Endothelial cell of umbilical vein (primary cell): ENCODE measurements at regions not wholly inside any gene's neighbourhood (a gene's known extent, or its start where the extent isn't known, plus 50 kb on each side); places are given as distances from the start of the nearest gene placed in this dataset.

ENCODE experiments used
- BruUV-seq: library from RNA; stranded (reverse); fragments of 400-500 nt; replicated peaks from 2 replicates; lab custom pipeline; 2021; lab: Mats Ljungman, UMichigan
- CTCF ChIA-PET: fragments of 300-600, 350-600 bp; sonication (Branson Sonifier 250); formaldehyde crosslinking; loops from one replicate; lab custom pipeline; 2021; ENCODE audit warnings: antibody characterized with exemption, inconsistent platforms; lab: Charles Lee
- POLR2A ChIA-PET: fragments of 300-600, 350-600 bp; sonication (Branson Sonifier 250); formaldehyde crosslinking; loops from one replicate; lab custom pipeline; 2021; ENCODE audit warnings: antibody characterized with exemption, inconsistent platforms; lab: Charles Lee
- DNase-seq: peaks from one replicate; pipeline ENCODE4 v3.0.0-alpha.2; 2011; ENCODE audit warnings: low read depth, low spot score
- FAIRE-seq: peaks from 2 replicates; lab custom pipeline; 2011; peaks lifted over from hg19 to GRCh38; lab: Jason Lieb, UNC
- H2AFZ ChIP-seq: 2 replicates; pipeline ENCODE4 v1.6.0; 2012; ENCODE audit warnings: low read depth, low read length, control low read depth, inconsistent platforms
- H3K27ac ChIP-seq: 2 replicates; pipeline ENCODE4 v1.5.1; 2011; ENCODE audit warnings: low read depth, mild to moderate bottlenecking, control low read depth, low read length, moderate library complexity; ENCODE audit not compliant: insufficient read depth
- H3K27me3 ChIP-seq, 2 experiments: 2 replicates each; pipeline versions ENCODE4 v1.6.0 to v1.6.1; 2011; ENCODE audit warnings: low read length in 2 of 2, mixed read lengths in 1 of 2; ENCODE audit not compliant: control insufficient read depth in 2 of 2, insufficient read depth in 2 of 2
- H3K36me3 ChIP-seq, 2 experiments: 2 replicates in 1 of 2; 3 replicates in 1 of 2; pipeline ENCODE4 v1.5.1; 2011; ENCODE audit warnings: low read length in 2 of 2, mild to moderate bottlenecking in 1 of 2, moderate library complexity in 1 of 2; ENCODE audit not compliant: control insufficient read depth in 2 of 2, insufficient read depth in 2 of 2; ENCODE audit errors: extremely low read depth in 1 of 2
- H3K4me1 ChIP-seq: 3 replicates; pipeline ENCODE4 v1.5.1; 2011; ENCODE audit warnings: mild to moderate bottlenecking, low read length; ENCODE audit not compliant: control insufficient read depth, insufficient read depth; ENCODE audit errors: extremely low read depth
- H3K4me2 ChIP-seq: 2 replicates; pipeline ENCODE4 v1.6.1; 2011; ENCODE audit warnings: low read length, control low read depth, mixed read lengths; ENCODE audit not compliant: insufficient read depth
- H3K4me3 ChIP-seq, 3 experiments: fragments of 200-600 bp in 1 of 3; sonication (generic), shearing (Covaris generic) in 1 of 3; replicated peaks in 1 of 3; 2 replicates each; pipeline ENCODE4 v1.5.1; 2011 to 2016; ENCODE audit warnings: control low read depth in 3 of 3, low read length in 3 of 3, mild to moderate bottlenecking in 2 of 3, inconsistent platforms in 1 of 3, low read depth in 1 of 3, moderate library complexity in 1 of 3; ENCODE audit not compliant: insufficient read depth in 1 of 3
- H3K79me2 ChIP-seq: 2 replicates; pipeline ENCODE4 v1.6.0; 2012; ENCODE audit warnings: low read length, inconsistent platforms; ENCODE audit not compliant: control insufficient read depth, insufficient read depth
- H3K9ac ChIP-seq: replicated peaks from 2 replicates; pipeline ENCODE3; 2011; ENCODE audit warnings: low read length, control low read depth; ENCODE audit not compliant: insufficient read depth; ENCODE audit errors: extremely low read depth
- H3K9me1 ChIP-seq: replicated peaks from 3 replicates; pipeline ENCODE4 v1.6.0; 2011; ENCODE audit warnings: mild to moderate bottlenecking, low read length; ENCODE audit not compliant: control insufficient read depth, insufficient read depth; ENCODE audit errors: extremely low read depth
- H3K9me3 ChIP-seq: replicated peaks from 2 replicates; pipeline ENCODE4 v1.5.1; 2012; ENCODE audit warnings: low read length, inconsistent platforms; ENCODE audit not compliant: control insufficient read depth, insufficient read depth
- H4K20me1 ChIP-seq: replicated peaks from 2 replicates; pipeline ENCODE3; 2011; ENCODE audit warnings: mild to moderate bottlenecking, low read length; ENCODE audit not compliant: control insufficient read depth, insufficient read depth; ENCODE audit errors: extremely low read depth
- CTCF ChIP-seq, 2 donors: IDR thresholded peaks; 1 replicate in 1 of 2; 2 replicates in 1 of 2; pipeline ENCODE4 v1.5.1; 2011; ENCODE audit warnings: low read length in 2 of 2, mild to moderate bottlenecking in 2 of 2, moderate library complexity in 2 of 2, control low read depth in 1 of 2, inconsistent platforms in 1 of 2, low read depth in 1 of 2; ENCODE audit not compliant: insufficient read depth in 1 of 2; ENCODE audit errors: extremely low read depth in 1 of 2
- EZH2 ChIP-seq: IDR thresholded peaks from 2 replicates; pipeline ENCODE4 v1.6.1; 2012; ENCODE audit warnings: borderline replicate concordance, low read depth, mild to moderate bottlenecking, moderate library complexity, low read length, inconsistent platforms; ENCODE audit not compliant: severe bottlenecking
- FOS ChIP-seq: IDR thresholded peaks from 2 replicates; pipeline ENCODE4 v1.6.1; 2011; ENCODE audit warnings: mild to moderate bottlenecking, low read length, moderate library complexity, borderline replicate concordance; ENCODE audit not compliant: insufficient read depth
- GATA2 ChIP-seq: IDR thresholded peaks from 2 replicates; pipeline ENCODE4 v1.7.0; 2011; ENCODE audit warnings: low read depth, mild to moderate bottlenecking, moderate library complexity, mixed read lengths, low read length; ENCODE audit not compliant: insufficient read length, insufficient read depth
- JUN ChIP-seq: IDR thresholded peaks from 2 replicates; pipeline ENCODE4 v1.6.1; 2011; ENCODE audit warnings: borderline replicate concordance, low read depth; ENCODE audit not compliant: insufficient read length, insufficient read depth
- MAX ChIP-seq: IDR thresholded peaks from 2 replicates; pipeline ENCODE4 v1.6.1; 2011; ENCODE audit not compliant: insufficient read depth, insufficient read length
- MYC ChIP-seq: IDR thresholded peaks from one replicate; pipeline ENCODE4 v1.6.1; 2011; ENCODE audit warnings: mild to moderate bottlenecking, low read depth, low read length
- POLR2A ChIP-seq: IDR thresholded peaks from 2 replicates; pipeline ENCODE4 v1.6.1; 2012; ENCODE audit warnings: low read depth, mild to moderate bottlenecking, control low read depth, low read length
- POLR2AphosphoS5 ChIP-seq: IDR thresholded peaks from 2 replicates; pipeline ENCODE4 v1.6.1; 2012; ENCODE audit warnings: low read depth, mild to moderate bottlenecking, control low read depth, low read length, moderate library complexity; ENCODE audit not compliant: insufficient read depth
- dilution Hi-C: fragments of 300-500 bp; cut with MboI; formaldehyde crosslinking; loops from one replicate; pipeline ENCODE4 v1.15.0; 2019; ENCODE audit warnings: low sequenced_read_pairs; ENCODE audit not compliant: extremely low pct_ligation_motif_present
- intact Hi-C: fragments of 100-400 bp; cut with micrococcal nuclease; formaldehyde crosslinking; loops from one replicate; pipeline ENCODE4 v1.10.0; 2022

- dilution Hi-C loops (no loop called here), intact Hi-C loops (no loop called here)
- Histone ChIP-seq H3K9ac (no peak overlapping the region), H3K9me1 (no peaks in the 10 kb centered on the region), H3K27ac (no peak overlapping the region), H4K20me1 (no peaks in the 10 kb centered on the region), H3K79me2 (no peaks in the 10 kb centered on the region), H3K4me2 (no peak overlapping the region), H3K36me3 (no peaks in the 10 kb centered on the region), H3K27me3 (no peaks in the 10 kb centered on the region), H2AFZ (no peak overlapping the region), H3K9me3 (no peaks in the 10 kb centered on the region), H3K4me1 (no peaks in the 10 kb centered on the region), H3K4me3 (no peak overlapping the region)
- POLR2A ChIA-PET, result no interaction called here
- DNase-seq (no peak), FAIRE-seq (no peak)
- BruUV-seq, result no TSS peak
- no peak for TF ChIP-seq JUN
- TF ChIP-seq POLR2A, result no peak
- TF ChIP-seq CTCF (IDR thresholded peaks at IDR 0.05; ENCODE audit: extremely low read depth in 1 of 2, insufficient read depth in 1 of 2, low read depth in 1 of 2, low read length in 2 of 2), result no peak
- TF ChIP-seq EZH2, result no peak
- no peak for TF ChIP-seq POLR2AphosphoS5
- TF ChIP-seq MYC, result no peak
- TF ChIP-seq FOS, result no peak
- TF ChIP-seq MAX, result no peak
- TF ChIP-seq GATA2, result no peak
- CTCF ChIA-PET, result no interaction called here
Observed at GRCh38 chr10:104559935-104560334, 81.2 kb upstream of the SORCS3 start.
